HAP-1 (cell line): ENCODE measurements at regions not wholly inside any gene's neighbourhood (a gene's known extent, or its start where the extent isn't known, plus 50 kb on each side); places are given as distances from the start of the nearest gene placed in this dataset.

Experiments
- DNase-seq, 2 experiments: peaks; one replicate each; pipeline ENCODE4 v3.0.0-alpha.2; 2016 to 2020; ENCODE audit warnings: low spot score in 2 of 2
- H3K27me3 ChIP-seq: fragments of 250-450 bp; sonication (Bioruptor Pico); 2 replicates; pipeline ENCODE4 v1.5.1; 2020; ENCODE audit warnings: low read depth, mild to moderate bottlenecking, moderate library complexity
- H3K36me3 ChIP-seq: fragments of 250-450 bp; sonication (Bioruptor Pico); replicated peaks from 2 replicates; pipeline ENCODE4 v1.5.1; 2020; ENCODE audit warnings: mild to moderate bottlenecking
- H3K4me1 ChIP-seq: fragments of 250-450 bp; sonication (Bioruptor Pico); 2 replicates; pipeline ENCODE4 v1.5.1; 2020; ENCODE audit warnings: mild to moderate bottlenecking
- H3K4me3 ChIP-seq: fragments of 250-450 bp; sonication (Bioruptor Pico); 2 replicates; pipeline ENCODE4 v1.5.1; 2020; ENCODE audit warnings: mild to moderate bottlenecking, moderate library complexity
- H3K9me3 ChIP-seq: fragments of 250-450 bp; sonication (Bioruptor Pico); 2 replicates; pipeline ENCODE4 v1.5.1; 2020; ENCODE audit warnings: mild to moderate bottlenecking, moderate library complexity
- in situ Hi-C: fragments of 300-500 bp; cut with MboI; formaldehyde crosslinking; loops from 3 replicates; pipeline ENCODE4 v1.14.3; 2020; ENCODE audit warnings: low sequenced_read_pairs, inconsistent platforms, mixed read lengths

DNA sequence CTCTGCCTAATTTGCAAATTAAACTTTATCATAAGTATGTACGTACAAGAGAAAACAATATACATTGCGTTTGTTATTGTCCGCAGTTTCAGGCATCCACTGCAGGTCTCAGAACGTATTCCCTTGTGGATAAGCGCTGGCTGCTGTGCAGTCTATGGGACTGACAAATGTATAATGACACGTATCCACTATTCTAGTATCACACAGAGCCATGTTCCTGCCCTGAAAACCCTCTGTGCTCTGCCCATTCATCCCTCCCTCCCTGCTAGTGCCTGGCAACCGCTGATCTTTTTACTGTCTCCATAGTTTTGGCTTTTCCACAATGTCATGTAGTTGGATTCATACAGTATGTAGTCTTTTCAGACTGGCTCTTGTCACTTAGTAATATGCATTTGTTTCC is 179.4 kb downstream of the MAF start:
- in situ Hi-C loops: no loop called here
- no peak for DNase-seq
- H3K27me3 ChIP-seq: no peaks in the 10 kb centered on the region; the same call in none of the 2 replicates
- H3K4me3 ChIP-seq: no peak overlapping the region
- H3K36me3 ChIP-seq: no peaks in the 10 kb centered on the region
- no peaks in the 10 kb centered on the region for H3K4me1 ChIP-seq
- no peaks in the 10 kb centered on the region for H3K9me3 ChIP-seq

DNA sequence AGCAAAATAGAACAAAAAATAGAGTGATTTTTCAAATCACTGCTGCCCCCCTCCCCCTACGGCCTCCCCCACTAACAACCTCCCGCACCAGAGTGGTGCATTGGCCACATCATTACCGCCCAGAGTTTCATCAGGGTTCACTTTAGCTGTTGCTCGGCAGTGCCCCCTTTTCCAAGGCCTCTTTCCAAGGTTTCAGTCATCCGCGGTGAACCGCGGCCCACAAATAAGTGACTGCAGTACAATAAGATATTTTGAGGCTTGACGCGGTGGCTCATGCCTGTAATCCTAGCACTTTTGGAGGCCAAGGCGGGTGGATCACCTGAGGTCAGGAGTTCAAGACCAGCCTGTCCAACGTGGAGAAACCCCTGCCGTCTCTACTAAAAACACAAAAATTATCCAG is 180.0 kb downstream of the MAF start:
- H3K27me3 ChIP-seq: no peaks in the 10 kb centered on the region; the same call in 1 of the 2 replicates
- no peak for DNase-seq
- in situ Hi-C loops: no loop called here
- H3K36me3 ChIP-seq: no peaks in the 10 kb centered on the region
- H3K9me3 ChIP-seq: no peaks in the 10 kb centered on the region
- H3K4me1 ChIP-seq: no peaks in the 10 kb centered on the region
- no peak overlapping the region for H3K4me3 ChIP-seq

DNA sequence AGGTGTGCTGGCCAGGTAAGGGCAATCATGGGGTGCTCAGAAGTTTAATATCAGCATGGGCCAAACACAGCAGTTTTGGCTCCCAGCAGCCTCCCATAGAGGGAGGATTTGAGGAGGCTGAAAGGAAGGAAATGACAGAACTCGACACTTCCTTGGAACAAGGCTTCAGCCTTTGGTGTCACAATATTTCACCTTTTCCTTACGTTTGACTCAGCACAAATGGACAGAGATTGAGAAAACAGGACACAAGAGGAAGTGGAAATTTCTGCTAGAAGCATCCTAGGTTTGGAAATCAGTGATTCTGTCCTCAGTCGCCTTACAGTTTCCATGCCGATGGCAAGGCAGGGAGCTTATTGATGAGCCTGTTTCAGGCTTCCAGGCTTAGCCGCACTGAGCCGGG is 181.4 kb downstream of the MAF start:
- Histone ChIP-seq H3K27me3 (no peaks in the 10 kb centered on the region; the same call in 1 of the 2 replicates), H3K9me3 (no peaks in the 10 kb centered on the region), H3K36me3 (no peaks in the 10 kb centered on the region), H3K4me3 (no peak overlapping the region), H3K4me1 (no peaks in the 10 kb centered on the region)
- in situ Hi-C loops: no loop called here
- no peak for DNase-seq

DNA sequence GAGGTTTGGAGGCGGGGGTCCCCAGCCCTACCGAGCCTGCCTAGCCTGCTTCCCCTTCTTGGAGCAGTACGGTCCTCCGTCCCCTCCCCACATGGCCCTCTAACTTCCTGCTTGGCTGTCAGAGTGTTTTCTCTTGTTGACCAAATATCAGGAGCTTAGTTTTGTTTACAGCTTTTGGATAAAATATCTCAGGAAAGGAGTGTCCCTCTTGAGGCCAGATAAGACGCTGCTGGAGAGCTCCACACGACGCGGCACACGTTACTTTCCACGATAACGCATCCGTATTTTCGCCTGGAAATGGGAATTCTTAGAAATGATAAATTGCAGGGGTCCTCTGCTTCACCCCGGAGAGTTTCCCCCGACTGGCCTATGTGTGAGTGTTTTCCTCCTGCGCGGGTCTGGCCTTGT is 182.9 kb downstream of the MAF start:
- Histone ChIP-seq H3K36me3 (no peaks in the 10 kb centered on the region), H3K27me3 (no peaks in the 10 kb centered on the region; the same call in 1 of the 2 replicates), H3K4me3 (no peak overlapping the region), H3K4me1 (no peaks in the 10 kb centered on the region), H3K9me3 (no peaks in the 10 kb centered on the region)
- no peak for DNase-seq
- in situ Hi-C loops: no loop called here

DNA sequence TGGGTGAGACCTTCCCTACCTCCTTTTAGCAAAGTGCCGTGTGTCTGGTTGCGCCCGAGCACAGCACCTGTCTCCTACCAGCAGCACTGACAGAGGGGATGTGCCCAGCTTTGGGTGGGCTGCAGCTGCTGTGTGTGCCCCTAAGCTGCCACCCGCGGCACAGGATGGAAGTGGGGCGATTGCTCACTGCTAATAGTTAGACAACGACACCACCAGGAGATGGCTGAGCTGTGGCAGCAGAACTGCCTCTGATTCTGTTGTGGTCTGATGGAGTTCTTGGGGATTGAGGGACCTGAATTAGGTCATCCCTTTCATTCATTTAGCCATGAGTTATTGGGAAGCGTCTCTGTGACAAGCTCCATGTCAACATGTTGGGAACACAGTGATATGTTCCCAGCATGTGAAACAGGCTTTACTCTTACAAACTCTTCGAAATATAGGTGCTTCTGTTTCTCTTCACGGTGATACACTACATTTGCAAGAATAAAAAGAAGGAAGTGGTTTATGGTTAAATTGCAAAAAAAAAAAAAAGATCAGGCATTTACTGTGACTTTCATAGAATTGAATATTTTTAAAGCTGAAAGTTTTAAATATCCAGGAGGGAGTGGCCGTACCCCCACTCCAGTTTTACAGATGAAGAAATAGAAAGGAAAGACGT is 184.4 kb downstream of the MAF start:
- in situ Hi-C loops: no loop called here
- no peaks in the 10 kb centered on the region for H3K4me1 ChIP-seq
- no peaks in the 10 kb centered on the region for H3K9me3 ChIP-seq
- no peak for DNase-seq
- no peaks in the 10 kb centered on the region for H3K36me3 ChIP-seq
- H3K4me3 ChIP-seq: no peak overlapping the region
- H3K27me3 ChIP-seq: no peaks in the 10 kb centered on the region; the same call in 1 of the 2 replicates

DNA sequence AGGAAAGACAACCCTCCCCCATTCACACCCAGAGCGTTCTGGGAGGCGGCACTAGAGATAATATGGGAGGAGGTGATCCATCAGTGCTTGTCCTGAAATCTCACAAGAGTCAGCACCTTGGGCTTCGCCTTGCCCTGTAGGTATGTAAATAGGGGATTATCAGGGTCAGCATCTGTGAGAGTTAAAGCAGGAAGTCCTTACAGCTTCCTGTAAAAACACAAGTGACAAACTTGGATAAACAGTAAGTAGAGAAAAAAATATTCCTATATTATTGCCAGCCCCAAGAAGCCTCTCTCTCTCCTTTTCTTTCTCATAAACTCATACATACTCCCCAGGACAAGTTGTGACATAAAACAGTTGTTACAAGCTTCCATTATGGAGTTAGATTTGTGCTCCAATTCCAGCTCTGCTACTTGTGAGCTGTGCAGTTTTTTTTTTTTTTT is 187.7 kb downstream of the MAF start:
- in situ Hi-C loops: no loop called here
- no peaks in the 10 kb centered on the region; the same call in 1 of the 2 replicates for H3K27me3 ChIP-seq
- no peaks in the 10 kb centered on the region for H3K9me3 ChIP-seq
- H3K4me3 ChIP-seq: no peak overlapping the region
- DNase-seq: no peak
- no peaks in the 10 kb centered on the region for H3K4me1 ChIP-seq
- no peaks in the 10 kb centered on the region for H3K36me3 ChIP-seq

DNA sequence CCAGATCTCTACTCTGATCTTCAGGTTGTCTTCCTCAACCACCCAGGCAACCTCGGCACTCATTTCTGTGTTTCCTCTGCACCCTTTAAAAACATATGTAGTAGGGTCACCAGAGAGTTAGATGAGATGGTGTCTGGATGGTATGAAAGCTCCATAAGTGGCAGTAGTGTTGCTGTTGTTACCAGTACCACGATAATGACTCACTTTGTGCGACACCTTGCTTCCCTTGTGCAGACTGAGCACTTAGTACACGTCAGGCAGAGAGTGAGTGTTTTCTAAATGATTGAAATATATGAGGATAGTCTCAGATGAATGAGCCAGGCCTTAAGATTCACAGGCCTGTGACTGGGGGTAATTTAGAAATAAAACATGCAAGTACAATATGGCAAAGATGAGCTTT is 188.7 kb downstream of the MAF start:
- H3K36me3 ChIP-seq: no peaks in the 10 kb centered on the region
- no peaks in the 10 kb centered on the region for H3K4me1 ChIP-seq
- H3K27me3 ChIP-seq: no peaks in the 10 kb centered on the region; the same call in 1 of the 2 replicates
- H3K9me3 ChIP-seq: no peaks in the 10 kb centered on the region
- no peak overlapping the region for H3K4me3 ChIP-seq
- no peak for DNase-seq
- in situ Hi-C loops: no loop called here

DNA sequence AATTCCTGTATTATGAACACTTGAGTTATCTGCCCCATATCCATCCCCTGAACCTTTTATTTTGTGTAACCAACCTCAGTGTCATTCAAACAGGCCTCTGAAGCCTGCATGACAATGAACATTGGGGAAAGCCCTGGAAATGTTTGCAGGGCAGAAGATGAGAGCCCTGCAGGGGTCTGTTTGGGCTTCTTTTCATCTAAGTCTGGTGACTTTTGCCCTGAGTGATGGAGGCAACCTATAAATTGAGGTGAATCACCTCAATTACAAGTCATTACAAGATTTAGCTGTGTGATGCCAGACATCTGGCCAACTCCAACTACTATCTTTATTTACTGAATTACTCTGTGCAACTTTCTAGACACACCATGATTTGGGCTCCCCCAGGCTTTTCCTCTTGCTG is 189.2 kb downstream of the MAF start:
- Histone ChIP-seq H3K4me1 (no peaks in the 10 kb centered on the region), H3K4me3 (no peak overlapping the region), H3K36me3 (no peaks in the 10 kb centered on the region), H3K27me3 (no peaks in the 10 kb centered on the region), H3K9me3 (no peaks in the 10 kb centered on the region)
- in situ Hi-C loops: no loop called here
- DNase-seq: no peak

DNA sequence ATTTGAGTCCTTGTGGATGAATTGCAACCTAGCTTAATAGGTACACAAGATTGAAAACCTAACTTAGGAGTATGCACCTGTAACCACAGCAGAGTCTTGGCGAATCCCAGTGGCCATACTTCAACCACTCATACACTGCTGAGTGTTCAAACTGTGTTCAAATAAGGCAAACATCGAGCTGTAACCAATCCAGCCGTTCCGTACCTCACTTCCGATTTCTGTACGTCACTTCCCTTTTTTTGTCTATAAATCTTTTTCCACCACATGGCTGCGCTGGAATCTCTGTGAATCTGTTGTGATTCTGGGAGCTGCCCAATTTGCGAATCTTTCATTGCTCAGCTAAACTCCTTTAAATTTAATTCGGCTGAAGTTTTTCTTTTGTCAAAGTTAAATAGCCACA is 190.6 kb downstream of the MAF start:
- Histone ChIP-seq H3K4me3 (no peak overlapping the region), H3K27me3 (no peaks in the 10 kb centered on the region), H3K36me3 (no peaks in the 10 kb centered on the region), H3K9me3 (no peaks in the 10 kb centered on the region), H3K4me1 (no peaks in the 10 kb centered on the region)
- no peak for DNase-seq
- in situ Hi-C loops: no loop called here

DNA sequence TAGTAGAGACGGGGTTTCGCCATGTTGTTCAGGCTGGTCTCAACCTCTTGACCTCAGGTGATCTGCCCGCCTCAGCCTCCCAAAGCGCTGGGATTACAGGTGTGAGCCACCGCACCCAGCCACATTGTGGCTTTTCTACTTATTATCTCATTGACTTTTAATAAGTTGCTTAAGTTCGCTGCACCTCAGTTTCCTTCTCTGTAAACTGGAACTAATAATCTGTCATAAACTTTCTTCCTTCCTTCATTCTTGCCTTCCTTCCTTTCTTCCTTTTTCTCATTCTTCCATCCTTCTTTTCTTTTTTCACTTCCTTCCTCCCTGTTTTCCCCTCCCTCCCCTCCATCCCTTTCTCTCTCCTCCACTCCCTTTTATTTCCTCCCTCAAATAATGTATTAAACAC is 192.2 kb downstream of the MAF start:
- Histone ChIP-seq H3K4me3 (no peak overlapping the region), H3K36me3 (no peaks in the 10 kb centered on the region), H3K4me1 (no peaks in the 10 kb centered on the region), H3K9me3 (no peaks in the 10 kb centered on the region), H3K27me3 (no peaks in the 10 kb centered on the region)
- in situ Hi-C loops: no loop called here
- DNase-seq: no peak

DNA sequence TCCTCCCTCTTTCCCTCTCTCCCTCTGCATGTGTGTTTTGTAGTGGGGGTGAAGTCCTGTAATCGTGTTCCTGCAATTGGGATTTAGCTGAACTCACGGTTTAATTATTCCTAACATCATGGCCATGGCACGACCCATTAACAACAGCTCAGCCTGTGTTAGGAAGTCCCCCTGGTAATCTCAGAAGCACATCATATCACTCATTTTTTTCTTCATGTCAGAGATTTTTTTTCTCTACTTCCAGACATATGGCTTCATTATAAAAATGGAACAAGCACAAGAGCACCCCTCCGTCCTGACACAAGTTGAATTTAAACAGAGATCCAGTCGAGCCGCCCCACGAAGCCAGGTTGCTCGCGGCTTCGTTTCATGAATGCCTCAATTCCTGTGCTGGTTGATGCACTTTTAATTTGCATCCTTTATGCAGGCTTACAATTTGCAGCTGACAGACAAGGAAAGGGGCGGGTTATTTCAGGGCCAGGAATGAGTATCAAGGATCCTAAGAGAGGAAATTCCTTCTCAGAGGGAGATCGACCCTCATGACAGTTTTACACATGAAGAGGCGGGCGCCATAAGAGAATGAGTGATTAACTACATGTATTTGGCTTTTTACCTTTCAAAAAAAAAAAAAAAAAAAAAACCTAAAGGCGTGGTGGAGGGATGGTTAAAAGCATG is 192.9 kb downstream of the MAF start:
- H3K9me3 ChIP-seq: no peaks in the 10 kb centered on the region
- no peak overlapping the region for H3K4me3 ChIP-seq
- in situ Hi-C loops: no loop called here
- H3K27me3 ChIP-seq: no peaks in the 10 kb centered on the region
- no peaks in the 10 kb centered on the region for H3K36me3 ChIP-seq
- H3K4me1 ChIP-seq: no peaks in the 10 kb centered on the region
- no peak for DNase-seq

DNA sequence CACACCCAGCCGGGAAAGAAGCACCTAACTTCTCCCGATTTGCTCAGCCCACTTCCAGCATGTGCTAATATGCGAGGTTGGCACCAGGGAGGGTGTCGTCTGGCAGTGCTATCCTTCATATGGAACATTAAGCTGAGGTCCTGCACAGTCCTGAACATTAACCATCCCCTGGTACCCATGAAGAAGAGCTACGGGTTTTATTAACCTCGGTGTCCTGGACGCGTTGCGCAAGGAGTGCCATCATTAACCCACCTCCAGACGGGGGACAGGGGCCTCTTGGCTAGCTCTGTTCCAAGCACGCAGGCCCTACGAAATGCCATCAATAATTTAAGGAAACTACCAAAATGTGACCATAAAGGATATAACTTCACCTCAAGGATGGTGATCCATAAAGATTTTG is 193.5 kb downstream of the MAF start:
- no peak for DNase-seq
- no peaks in the 10 kb centered on the region for H3K27me3 ChIP-seq
- H3K4me3 ChIP-seq: no peak overlapping the region
- H3K4me1 ChIP-seq: no peaks in the 10 kb centered on the region
- H3K36me3 ChIP-seq: no peaks in the 10 kb centered on the region
- H3K9me3 ChIP-seq: no peaks in the 10 kb centered on the region
- in situ Hi-C loops: no loop called here

DNA sequence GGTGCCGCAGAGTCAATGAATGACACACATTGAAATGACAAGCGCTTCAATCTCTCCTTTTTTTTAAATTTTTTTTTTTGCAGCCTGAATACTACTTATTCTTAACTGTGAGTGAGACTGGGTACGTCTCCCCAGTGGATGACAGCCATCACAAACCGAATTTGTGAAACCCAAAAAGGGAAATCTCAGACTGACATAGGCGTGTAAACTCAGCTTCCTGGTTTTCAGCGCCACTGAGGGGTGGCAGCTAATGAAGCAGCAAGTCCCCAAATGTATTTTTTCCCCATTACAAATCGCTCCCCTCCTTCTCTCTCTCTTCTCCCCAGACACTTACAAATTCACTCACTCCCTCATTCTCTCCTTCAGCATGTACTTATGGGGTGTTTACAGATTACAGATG is 196.0 kb downstream of the MAF start:
- Histone ChIP-seq H3K9me3 (no peaks in the 10 kb centered on the region), H3K27me3 (no peaks in the 10 kb centered on the region)

DNA sequence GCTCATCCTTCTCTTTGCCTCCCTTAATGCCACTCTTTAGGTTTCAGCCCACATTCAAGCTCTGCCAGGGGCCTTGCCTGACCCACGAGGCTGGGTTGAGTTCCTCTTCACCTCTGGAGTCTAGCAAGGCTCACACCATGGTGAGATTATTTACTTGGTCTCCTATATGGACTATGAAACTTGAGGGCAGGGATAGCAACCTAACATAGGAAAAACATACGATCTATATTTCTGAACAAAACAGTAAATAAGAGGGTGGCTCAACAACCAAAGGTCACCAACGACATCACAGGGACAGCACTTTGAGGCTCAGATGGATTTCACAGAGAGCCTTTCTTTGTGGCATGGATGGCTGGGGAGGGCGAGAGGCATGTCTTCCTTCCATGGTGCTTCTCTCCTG is 197.0 kb downstream of the MAF start:
- Histone ChIP-seq H3K9me3 (no peaks in the 10 kb centered on the region), H3K4me3 (no peak overlapping the region), H3K4me1 (no peaks in the 10 kb centered on the region), H3K27me3 (no peaks in the 10 kb centered on the region), H3K36me3 (no peaks in the 10 kb centered on the region)
- in situ Hi-C loops: no loop called here
- no peak for DNase-seq

More for the DNA sequence above, 196.0 kb downstream of the MAF start:
- no peak for DNase-seq
- no peak overlapping the region for H3K4me3 ChIP-seq
- H3K36me3 ChIP-seq: no peaks in the 10 kb centered on the region
- in situ Hi-C loops: no loop called here
- no peaks in the 10 kb centered on the region for H3K4me1 ChIP-seq
